HG03520 (cell line): ENCODE measurements at regions not wholly inside any gene's neighbourhood (a gene's known extent, or its start where the extent isn't known, plus 50 kb on each side); places are given as distances from the start of the nearest gene placed in this dataset.

Source experiments
- ATAC-seq: cut with Tn5 transposase; IDR thresholded peaks from one replicate; pipeline ENCODE4 v1.9.1; 2021; ENCODE audit warnings: mild to moderate bottlenecking, moderate library complexity; ENCODE audit not compliant: unreplicated experiment

DNA sequence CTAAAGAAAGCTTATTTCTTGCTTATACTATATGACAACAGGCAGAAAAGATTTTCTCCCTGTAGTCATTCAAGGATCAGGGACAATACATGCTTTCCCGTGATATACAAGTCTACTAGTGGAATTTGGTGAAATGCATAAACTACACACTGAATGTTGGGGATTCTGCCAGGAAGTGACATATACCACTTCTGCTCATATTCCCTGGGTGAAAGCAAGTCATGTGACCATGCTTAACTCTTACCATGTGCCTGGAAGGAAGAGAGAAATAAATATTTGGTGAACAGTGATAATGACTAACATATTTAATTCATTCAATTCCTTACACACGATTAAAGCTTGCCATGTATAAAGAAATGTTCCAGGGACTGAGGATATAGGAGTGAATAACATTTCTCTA lies 534.6 kb downstream of the PPARGC1A start:
- no peak for ATAC-seq

- ATAC-seq: no peak
Observed at GRCh38 chr4:23353200-23353599, 536.6 kb downstream of the PPARGC1A start.

GRCh38 chr4:23348789-23349498 lies 540.9 kb downstream of the PPARGC1A start:
- ATAC-seq: no peak

DNA sequence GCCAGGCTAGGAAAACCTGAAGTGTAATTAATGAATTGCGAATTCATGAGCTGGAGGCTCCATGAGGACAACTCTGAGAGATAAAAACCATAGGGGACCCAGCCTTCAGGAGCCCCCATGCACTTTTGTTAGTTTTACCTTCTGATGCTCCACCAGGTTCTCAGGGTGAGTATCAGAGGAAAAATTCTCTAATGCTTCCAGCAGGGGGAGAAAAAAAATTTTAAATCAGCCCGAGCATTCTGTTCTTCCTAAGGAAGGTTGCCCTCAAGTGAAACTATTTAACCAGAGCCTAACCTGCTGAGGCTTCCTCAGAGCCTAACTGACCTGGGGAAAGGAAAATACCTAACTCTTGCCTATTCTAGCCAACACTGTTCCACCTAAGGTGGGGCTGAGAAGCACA lies 552.6 kb downstream of the PPARGC1A start:
- no peak for ATAC-seq

DNA sequence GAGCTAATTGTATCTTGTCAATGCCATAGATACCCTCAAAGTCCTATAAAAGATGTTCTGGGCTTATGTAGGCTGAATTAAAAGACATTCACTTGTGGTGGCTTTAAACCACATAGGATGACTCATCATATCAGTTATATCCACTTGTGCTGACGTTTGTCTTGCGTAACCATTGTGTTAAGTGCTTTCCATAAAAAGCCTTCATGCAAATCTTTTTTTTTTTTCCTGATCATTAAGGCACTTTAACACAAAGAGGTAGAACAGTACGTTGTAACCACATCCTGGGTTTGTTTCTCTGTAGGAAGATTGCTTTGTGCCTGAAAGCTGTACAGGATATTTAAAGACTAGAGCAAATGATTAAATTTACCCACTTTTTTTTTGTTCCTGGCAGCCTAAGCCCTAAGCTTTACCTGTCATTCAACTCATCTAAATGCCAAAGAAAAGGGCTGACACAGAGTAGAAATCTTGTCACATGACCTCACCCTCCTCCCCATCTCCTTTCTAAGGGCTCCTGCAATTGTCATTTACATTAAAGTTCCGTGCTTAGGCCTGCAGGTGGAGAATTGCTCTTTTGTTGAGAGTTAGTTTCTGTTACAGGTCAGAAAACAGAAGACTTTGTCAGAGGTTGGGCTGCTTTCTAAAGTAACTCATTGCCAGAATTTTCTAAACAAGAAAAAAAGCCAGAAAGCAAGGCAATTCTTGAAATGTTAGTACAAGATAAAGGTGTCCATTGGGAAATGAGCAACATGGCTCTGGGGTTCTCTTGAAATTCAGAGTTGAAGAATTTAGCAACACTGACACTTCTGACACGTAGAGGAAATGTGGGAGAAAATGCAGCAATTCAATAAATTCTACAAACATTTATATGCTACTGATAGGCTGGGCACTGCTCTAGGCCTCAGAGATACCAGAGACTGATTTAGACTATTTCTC lies 555.6 kb downstream of the PPARGC1A start:
- peak; percentile 87 for ATAC-seq

DNA sequence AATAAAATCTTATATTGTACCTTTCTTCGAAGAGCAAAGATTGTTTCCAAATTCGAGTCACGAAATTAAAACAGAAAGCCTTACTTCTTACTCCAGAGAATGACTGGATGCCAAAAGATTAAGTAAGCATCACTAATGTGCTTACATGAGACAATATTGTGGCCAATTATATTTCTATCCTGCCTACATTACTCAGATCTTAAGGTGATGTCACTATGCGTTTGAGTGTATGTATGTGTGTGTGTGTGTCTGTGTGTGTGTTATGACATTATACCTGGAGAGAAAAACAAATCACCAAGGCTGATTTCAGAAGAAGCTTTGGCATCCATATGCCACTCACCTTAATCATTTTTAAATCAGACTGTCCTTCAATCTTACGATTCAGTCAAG lies 556.3 kb downstream of the PPARGC1A start:
- peak; percentile 1 for ATAC-seq

DNA sequence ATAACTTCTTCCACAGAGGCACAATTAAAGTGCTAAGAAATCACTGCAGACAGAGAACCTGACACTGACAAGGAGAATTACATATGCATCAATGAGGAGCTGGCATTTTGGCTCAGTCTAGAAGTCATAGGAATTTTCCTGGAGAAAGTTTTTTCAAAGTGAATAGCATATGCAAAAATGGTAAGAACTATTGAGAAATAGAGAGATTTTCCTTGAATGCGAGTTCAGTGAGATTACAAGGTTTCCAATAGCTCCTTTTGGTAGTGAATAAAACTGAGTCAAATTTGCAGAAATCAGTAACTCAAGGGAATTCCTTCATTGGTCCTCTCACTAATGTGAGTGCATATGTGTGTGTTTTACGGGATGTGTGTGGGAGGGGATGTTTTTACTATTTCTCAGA lies 557.5 kb downstream of the PPARGC1A start:
- ATAC-seq: no peak

GRCh38 chr4:23327120-23327519 lies 562.7 kb downstream of the PPARGC1A start:
- no peak for ATAC-seq

GRCh38 chr4:23324021-23324690 lies 565.7 kb downstream of the PPARGC1A start:
- no peak for ATAC-seq

GRCh38 chr4:23323436-23323835 lies 566.4 kb downstream of the PPARGC1A start:
- ATAC-seq: no peak

GRCh38 chr4:23322732-23323131 lies 567.1 kb downstream of the PPARGC1A start:
- ATAC-seq: no peak

- no peak for ATAC-seq
Observed at GRCh38 chr4:23320931-23321587, 568.8 kb downstream of the PPARGC1A start.

DNA sequence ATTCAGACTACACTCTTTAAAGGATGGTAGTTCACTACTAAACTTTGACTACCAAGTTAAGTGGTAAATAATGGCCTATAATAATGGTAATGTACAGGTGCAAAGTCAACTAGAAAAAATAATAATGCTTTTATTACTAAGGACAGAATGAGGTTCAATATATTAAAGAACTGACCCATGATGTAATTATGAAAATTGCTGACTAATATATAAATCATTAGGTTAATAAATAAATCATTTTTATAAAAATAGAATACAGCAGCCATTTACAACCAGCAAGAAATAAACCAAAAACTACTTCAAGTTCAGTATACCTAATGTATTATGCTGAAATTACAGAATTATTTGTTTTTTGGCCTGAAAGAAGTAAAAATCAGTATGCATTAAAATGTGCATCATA lies 577.2 kb downstream of the PPARGC1A start:
- ATAC-seq: no peak

DNA sequence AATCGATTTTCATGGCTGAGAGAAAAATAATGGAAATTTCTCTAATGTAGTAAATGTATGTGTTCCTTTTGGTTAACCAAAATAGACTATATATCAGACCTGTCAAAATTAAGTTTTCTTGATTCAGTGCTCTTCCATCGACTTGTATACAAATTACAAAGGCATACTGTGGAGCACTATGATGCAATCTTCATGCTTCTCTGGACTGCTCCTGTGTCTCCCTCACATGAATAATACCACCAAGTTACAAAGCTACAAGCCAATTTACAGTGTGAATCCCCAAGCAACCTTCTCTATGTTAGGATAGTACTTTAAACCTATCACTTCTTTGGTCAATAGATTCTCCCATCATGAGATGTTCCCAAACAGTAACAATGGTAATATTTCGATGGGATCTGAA lies 577.9 kb downstream of the PPARGC1A start:
- ATAC-seq: no peak

DNA sequence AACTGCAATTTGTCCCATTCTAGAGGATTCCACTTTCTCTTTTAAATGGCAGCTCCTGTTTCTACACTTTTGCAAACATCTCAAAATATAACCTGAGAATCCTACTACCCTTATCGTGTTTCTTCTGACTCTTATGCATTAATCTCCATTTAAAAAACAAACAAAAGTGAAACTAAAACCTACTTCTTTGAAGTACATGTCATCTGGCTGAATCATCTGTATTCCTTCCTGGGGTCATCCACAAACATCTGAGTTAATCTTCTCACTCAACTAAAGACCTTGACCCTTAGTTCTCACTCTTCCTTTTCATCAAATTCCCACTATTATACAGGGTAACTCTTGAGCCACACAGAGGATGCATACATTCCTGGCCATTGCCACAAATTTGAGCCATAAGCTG lies 584.8 kb downstream of the PPARGC1A start:
- peak; percentile 72 for ATAC-seq

DNA sequence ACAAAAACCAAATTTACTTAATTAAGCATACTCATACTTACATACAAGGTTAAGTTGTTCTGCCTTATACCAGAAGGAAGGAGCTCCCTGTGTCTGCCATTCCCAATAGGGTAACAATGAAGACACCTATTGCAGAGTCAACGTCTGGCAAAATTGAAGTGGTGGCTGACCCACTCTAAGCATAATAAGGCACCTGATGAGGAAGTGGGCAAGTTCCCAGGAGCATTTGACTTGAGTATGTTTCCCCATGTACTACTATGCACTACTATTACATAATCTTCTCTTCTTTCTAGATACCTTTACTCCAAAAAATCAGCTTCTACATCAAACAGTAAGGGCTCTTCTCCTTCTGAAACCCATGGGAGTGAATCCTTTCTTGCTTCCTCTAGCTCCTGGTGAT lies 591.5 kb downstream of the PPARGC1A start:
- ATAC-seq: no peak

DNA sequence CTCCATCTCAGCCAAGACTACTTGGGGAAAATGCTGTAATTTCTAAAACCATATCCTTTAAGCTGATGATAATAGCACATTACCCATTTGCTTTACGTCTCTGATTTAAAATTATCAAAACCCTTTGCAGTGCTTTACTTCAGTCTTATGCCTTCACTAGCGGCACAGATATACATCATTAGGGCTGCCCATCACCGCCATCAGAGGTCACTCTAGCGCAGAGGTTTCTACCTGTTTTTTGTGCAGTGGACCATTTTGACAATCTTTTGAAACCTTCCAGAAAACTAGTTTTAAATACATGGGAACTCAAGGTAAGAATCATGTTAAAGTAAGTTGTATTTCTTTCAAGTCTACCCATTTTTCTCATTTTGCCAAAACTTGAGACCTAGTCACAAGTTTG lies 592.5 kb downstream of the PPARGC1A start:
- no peak for ATAC-seq

DNA sequence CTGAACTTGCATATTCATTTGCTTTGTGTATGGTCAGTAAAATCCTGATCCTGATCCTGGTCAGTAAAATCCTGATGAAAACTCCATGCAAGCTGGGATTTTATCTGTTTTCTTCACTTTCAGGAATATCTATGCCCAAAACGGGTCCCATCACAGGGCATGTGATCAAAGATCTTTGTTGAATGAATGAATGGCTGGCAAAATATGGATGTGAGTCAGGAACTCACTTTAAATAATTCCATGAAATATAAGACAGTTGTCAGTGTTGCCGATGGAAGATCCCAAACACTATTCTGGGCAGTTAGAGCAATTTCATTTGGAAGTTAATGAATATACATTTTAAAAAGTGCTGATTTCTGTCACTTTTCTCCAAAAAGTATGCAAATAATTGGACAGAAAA lies 598.4 kb downstream of the GBA3 start:
- ATAC-seq: no peak

DNA sequence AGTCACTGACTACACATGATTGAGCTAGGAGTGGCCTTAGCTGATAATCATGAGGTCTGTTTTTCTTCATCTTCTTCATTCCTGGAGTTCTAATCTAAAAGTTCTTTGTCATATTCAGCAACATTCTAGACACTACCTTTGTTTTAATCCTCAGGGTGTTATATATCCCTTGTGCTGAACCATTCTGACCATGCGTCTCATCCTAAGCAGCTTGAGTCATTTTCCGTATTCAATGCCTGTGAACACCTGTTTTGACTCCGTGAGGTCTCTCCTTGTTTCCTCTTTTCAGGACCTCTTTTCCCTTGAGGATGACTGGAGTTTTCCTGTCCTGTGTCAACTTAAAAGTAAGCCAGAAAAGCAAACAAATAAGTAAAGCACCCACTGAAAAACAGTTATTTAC lies 597.9 kb downstream of the GBA3 start:
- ATAC-seq: no peak

GRCh38 chr4:23279377-23279986 lies 586.7 kb downstream of the GBA3 start:
- no peak for ATAC-seq

DNA sequence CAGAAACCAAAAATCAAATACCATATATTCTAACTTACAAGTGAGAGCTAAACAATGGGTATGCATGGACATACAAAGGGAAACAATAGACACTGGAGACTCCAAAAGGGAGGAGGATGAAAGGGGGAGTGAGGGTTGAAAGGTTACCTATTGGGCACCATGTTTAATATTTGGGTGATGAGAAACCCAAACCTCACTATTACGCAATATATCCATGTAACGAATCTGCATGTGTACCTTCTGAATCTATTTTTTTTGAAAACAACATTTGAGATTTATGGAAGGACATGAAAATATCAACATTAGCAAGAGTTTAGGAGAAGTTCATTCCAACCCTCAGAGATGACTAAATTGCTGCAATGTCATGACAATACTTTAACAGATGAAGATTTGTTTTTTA lies 586.1 kb downstream of the GBA3 start:
- no peak for ATAC-seq
